Endothelial cell of umbilical vein (primary cell): ENCODE measurements at regions not wholly inside any gene's neighbourhood (a gene's known extent, or its start where the extent isn't known, plus 50 kb on each side); places are given as distances from the start of the nearest gene placed in this dataset.

Experiments
- BruUV-seq: library from RNA; stranded (reverse); fragments of 400-500 nt; replicated peaks from 2 replicates; lab custom pipeline; 2021; lab: Mats Ljungman, UMichigan
- CTCF ChIA-PET: fragments of 300-600, 350-600 bp; sonication (Branson Sonifier 250); formaldehyde crosslinking; loops from one replicate; lab custom pipeline; 2021; ENCODE audit warnings: antibody characterized with exemption, inconsistent platforms; lab: Charles Lee
- POLR2A ChIA-PET: fragments of 300-600, 350-600 bp; sonication (Branson Sonifier 250); formaldehyde crosslinking; loops from one replicate; lab custom pipeline; 2021; ENCODE audit warnings: antibody characterized with exemption, inconsistent platforms; lab: Charles Lee
- DNase-seq: peaks from one replicate; pipeline ENCODE4 v3.0.0-alpha.2; 2011; ENCODE audit warnings: low read depth, low spot score
- FAIRE-seq: peaks from 2 replicates; lab custom pipeline; 2011; peaks lifted over from hg19 to GRCh38; lab: Jason Lieb, UNC
- H2AFZ ChIP-seq: 2 replicates; pipeline ENCODE4 v1.6.0; 2012; ENCODE audit warnings: low read depth, low read length, control low read depth, inconsistent platforms
- H3K27ac ChIP-seq: 2 replicates; pipeline ENCODE4 v1.5.1; 2011; ENCODE audit warnings: low read depth, mild to moderate bottlenecking, control low read depth, low read length, moderate library complexity; ENCODE audit not compliant: insufficient read depth
- H3K27me3 ChIP-seq, 2 experiments: 2 replicates each; pipeline versions ENCODE4 v1.6.0 to v1.6.1; 2011; ENCODE audit warnings: low read length in 2 of 2, mixed read lengths in 1 of 2; ENCODE audit not compliant: control insufficient read depth in 2 of 2, insufficient read depth in 2 of 2
- H3K36me3 ChIP-seq, 2 experiments: 2 replicates in 1 of 2; 3 replicates in 1 of 2; pipeline ENCODE4 v1.5.1; 2011; ENCODE audit warnings: low read length in 2 of 2, mild to moderate bottlenecking in 1 of 2, moderate library complexity in 1 of 2; ENCODE audit not compliant: control insufficient read depth in 2 of 2, insufficient read depth in 2 of 2; ENCODE audit errors: extremely low read depth in 1 of 2
- H3K4me1 ChIP-seq: 3 replicates; pipeline ENCODE4 v1.5.1; 2011; ENCODE audit warnings: mild to moderate bottlenecking, low read length; ENCODE audit not compliant: control insufficient read depth, insufficient read depth; ENCODE audit errors: extremely low read depth
- H3K4me2 ChIP-seq: 2 replicates; pipeline ENCODE4 v1.6.1; 2011; ENCODE audit warnings: low read length, control low read depth, mixed read lengths; ENCODE audit not compliant: insufficient read depth
- H3K4me3 ChIP-seq, 3 experiments: fragments of 200-600 bp in 1 of 3; sonication (generic), shearing (Covaris generic) in 1 of 3; replicated peaks in 1 of 3; 2 replicates each; pipeline ENCODE4 v1.5.1; 2011 to 2016; ENCODE audit warnings: control low read depth in 3 of 3, low read length in 3 of 3, mild to moderate bottlenecking in 2 of 3, inconsistent platforms in 1 of 3, low read depth in 1 of 3, moderate library complexity in 1 of 3; ENCODE audit not compliant: insufficient read depth in 1 of 3
- H3K79me2 ChIP-seq: 2 replicates; pipeline ENCODE4 v1.6.0; 2012; ENCODE audit warnings: low read length, inconsistent platforms; ENCODE audit not compliant: control insufficient read depth, insufficient read depth
- H3K9ac ChIP-seq: replicated peaks from 2 replicates; pipeline ENCODE3; 2011; ENCODE audit warnings: low read length, control low read depth; ENCODE audit not compliant: insufficient read depth; ENCODE audit errors: extremely low read depth
- H3K9me1 ChIP-seq: replicated peaks from 3 replicates; pipeline ENCODE4 v1.6.0; 2011; ENCODE audit warnings: mild to moderate bottlenecking, low read length; ENCODE audit not compliant: control insufficient read depth, insufficient read depth; ENCODE audit errors: extremely low read depth
- H3K9me3 ChIP-seq: replicated peaks from 2 replicates; pipeline ENCODE4 v1.5.1; 2012; ENCODE audit warnings: low read length, inconsistent platforms; ENCODE audit not compliant: control insufficient read depth, insufficient read depth
- H4K20me1 ChIP-seq: replicated peaks from 2 replicates; pipeline ENCODE3; 2011; ENCODE audit warnings: mild to moderate bottlenecking, low read length; ENCODE audit not compliant: control insufficient read depth, insufficient read depth; ENCODE audit errors: extremely low read depth
- EZH2 ChIP-seq: IDR thresholded peaks from 2 replicates; pipeline ENCODE4 v1.6.1; 2012; ENCODE audit warnings: borderline replicate concordance, low read depth, mild to moderate bottlenecking, moderate library complexity, low read length, inconsistent platforms; ENCODE audit not compliant: severe bottlenecking
- FOS ChIP-seq: IDR thresholded peaks from 2 replicates; pipeline ENCODE4 v1.6.1; 2011; ENCODE audit warnings: mild to moderate bottlenecking, low read length, moderate library complexity, borderline replicate concordance; ENCODE audit not compliant: insufficient read depth
- GATA2 ChIP-seq: IDR thresholded peaks from 2 replicates; pipeline ENCODE4 v1.7.0; 2011; ENCODE audit warnings: low read depth, mild to moderate bottlenecking, moderate library complexity, mixed read lengths, low read length; ENCODE audit not compliant: insufficient read length, insufficient read depth
- JUN ChIP-seq: IDR thresholded peaks from 2 replicates; pipeline ENCODE4 v1.6.1; 2011; ENCODE audit warnings: borderline replicate concordance, low read depth; ENCODE audit not compliant: insufficient read length, insufficient read depth
- MYC ChIP-seq: IDR thresholded peaks from one replicate; pipeline ENCODE4 v1.6.1; 2011; ENCODE audit warnings: mild to moderate bottlenecking, low read depth, low read length
- POLR2A ChIP-seq: IDR thresholded peaks from 2 replicates; pipeline ENCODE4 v1.6.1; 2012; ENCODE audit warnings: low read depth, mild to moderate bottlenecking, control low read depth, low read length
- POLR2AphosphoS5 ChIP-seq: IDR thresholded peaks from 2 replicates; pipeline ENCODE4 v1.6.1; 2012; ENCODE audit warnings: low read depth, mild to moderate bottlenecking, control low read depth, low read length, moderate library complexity; ENCODE audit not compliant: insufficient read depth
- dilution Hi-C: fragments of 300-500 bp; cut with MboI; formaldehyde crosslinking; loops from one replicate; pipeline ENCODE4 v1.15.0; 2019; ENCODE audit warnings: low sequenced_read_pairs; ENCODE audit not compliant: extremely low pct_ligation_motif_present
- intact Hi-C: fragments of 100-400 bp; cut with micrococcal nuclease; formaldehyde crosslinking; loops from one replicate; pipeline ENCODE4 v1.10.0; 2022
- TF ChIP-seq, protein P1 (sequence below), 2 donors: IDR thresholded peaks; 1 replicate in 1 of 2; 2 replicates in 1 of 2; pipeline ENCODE4 v1.5.1; 2011; ENCODE audit warnings: low read length in 2 of 2, mild to moderate bottlenecking in 2 of 2, moderate library complexity in 2 of 2, control low read depth in 1 of 2, inconsistent platforms in 1 of 2, low read depth in 1 of 2; ENCODE audit not compliant: insufficient read depth in 1 of 2; ENCODE audit errors: extremely low read depth in 1 of 2
- TF ChIP-seq, protein P2 (sequence below): IDR thresholded peaks from 2 replicates; pipeline ENCODE4 v1.6.1; 2011; ENCODE audit not compliant: insufficient read depth, insufficient read length

DNA sequence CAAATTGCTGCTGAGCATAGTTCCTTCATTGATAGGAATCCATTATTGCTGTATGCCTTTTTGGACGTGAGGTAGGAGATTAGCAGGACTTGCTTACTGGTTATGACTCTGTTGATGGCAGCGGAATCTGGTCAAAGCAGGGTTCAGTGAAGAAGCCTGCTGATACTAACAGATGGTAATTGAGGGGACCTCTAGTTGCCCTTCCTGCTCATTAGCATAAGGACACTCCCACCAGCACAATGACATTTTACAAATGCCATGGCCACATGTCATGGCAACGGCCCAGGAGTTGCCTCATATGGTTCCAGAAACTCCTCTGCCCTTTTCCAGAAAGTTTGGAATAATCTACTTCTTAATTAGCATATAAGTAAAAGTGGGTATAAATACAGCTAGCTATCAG is 417.5 kb downstream of the CDC14C start:
- no TSS peak for BruUV-seq

More for the DNA sequence above, 417.5 kb downstream of the CDC14C start:
- TF ChIP-seq POLR2A: no peak
- no peak for TF ChIP-seq POLR2AphosphoS5
- TF ChIP-seq GATA2: no peak
- TF ChIP-seq, protein P1, sequence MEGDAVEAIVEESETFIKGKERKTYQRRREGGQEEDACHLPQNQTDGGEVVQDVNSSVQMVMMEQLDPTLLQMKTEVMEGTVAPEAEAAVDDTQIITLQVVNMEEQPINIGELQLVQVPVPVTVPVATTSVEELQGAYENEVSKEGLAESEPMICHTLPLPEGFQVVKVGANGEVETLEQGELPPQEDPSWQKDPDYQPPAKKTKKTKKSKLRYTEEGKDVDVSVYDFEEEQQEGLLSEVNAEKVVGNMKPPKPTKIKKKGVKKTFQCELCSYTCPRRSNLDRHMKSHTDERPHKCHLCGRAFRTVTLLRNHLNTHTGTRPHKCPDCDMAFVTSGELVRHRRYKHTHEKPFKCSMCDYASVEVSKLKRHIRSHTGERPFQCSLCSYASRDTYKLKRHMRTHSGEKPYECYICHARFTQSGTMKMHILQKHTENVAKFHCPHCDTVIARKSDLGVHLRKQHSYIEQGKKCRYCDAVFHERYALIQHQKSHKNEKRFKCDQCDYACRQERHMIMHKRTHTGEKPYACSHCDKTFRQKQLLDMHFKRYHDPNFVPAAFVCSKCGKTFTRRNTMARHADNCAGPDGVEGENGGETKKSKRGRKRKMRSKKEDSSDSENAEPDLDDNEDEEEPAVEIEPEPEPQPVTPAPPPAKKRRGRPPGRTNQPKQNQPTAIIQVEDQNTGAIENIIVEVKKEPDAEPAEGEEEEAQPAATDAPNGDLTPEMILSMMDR (IDR thresholded peaks at IDR 0.05; ENCODE audit: extremely low read depth in 1 of 2, insufficient read depth in 1 of 2, low read depth in 1 of 2, low read length in 2 of 2): no peak
- no peak for TF ChIP-seq JUN
- no peak for TF ChIP-seq FOS
- TF ChIP-seq, protein P2, sequence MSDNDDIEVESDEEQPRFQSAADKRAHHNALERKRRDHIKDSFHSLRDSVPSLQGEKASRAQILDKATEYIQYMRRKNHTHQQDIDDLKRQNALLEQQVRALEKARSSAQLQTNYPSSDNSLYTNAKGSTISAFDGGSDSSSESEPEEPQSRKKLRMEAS: no peak
- TF ChIP-seq MYC: no peak
- no peak for TF ChIP-seq EZH2
- Histone ChIP-seq H3K79me2 (no peaks in the 10 kb centered on the region), H2AFZ (no peak overlapping the region), H3K27ac (no peak overlapping the region), H3K9me3 (peaks cover 3% of the 10 kb centered on the region), H3K9me1 (no peaks in the 10 kb centered on the region), H3K4me2 (no peak overlapping the region), H4K20me1 (no peaks in the 10 kb centered on the region), H3K27me3 (no peaks in the 10 kb centered on the region), H3K36me3 (no peaks in the 10 kb centered on the region), H3K4me1 (no peaks in the 10 kb centered on the region), H3K4me3 (no peak overlapping the region), H3K9ac (no peak overlapping the region)
- ChIA-PET CTCF (no interaction called here), POLR2A (no interaction called here)
- intact Hi-C loops: no loop called here
- FAIRE-seq (no peak), DNase-seq (no peak)
- dilution Hi-C loops: no loop called here
